ENCODE measurements at regions not wholly inside any gene's neighbourhood (a gene's known extent, or its start where the extent isn't known, plus 50 kb on each side); places are given as distances from the start of the nearest gene placed in this dataset.

GRCh38 chr6:128739112-128739511, 143.8 kb upstream of the LAMA2 start:
- DNase-seq (ENCODE audit: low read depth in 1 of 2, low spot score in 1 of 2) = no peak
- no peak overlapping the region for H3K27ac ChIP-seq (replicated peaks)
- H3K4me3 ChIP-seq (replicated peaks; ENCODE audit: insufficient read depth, low read length) = no peak overlapping the region
- no peaks in the 10 kb centered on the region for H3K27me3 ChIP-seq (ENCODE audit: insufficient read depth, poor library complexity, severe bottlenecking)
- TF ChIP-seq POLR2AphosphoS5 (IDR thresholded peaks at IDR 0.05; ENCODE audit: low read depth) = no peak
- no peak for TF ChIP-seq GABPA (IDR thresholded peaks at IDR 0.05; ENCODE audit: low read depth)

DNA sequence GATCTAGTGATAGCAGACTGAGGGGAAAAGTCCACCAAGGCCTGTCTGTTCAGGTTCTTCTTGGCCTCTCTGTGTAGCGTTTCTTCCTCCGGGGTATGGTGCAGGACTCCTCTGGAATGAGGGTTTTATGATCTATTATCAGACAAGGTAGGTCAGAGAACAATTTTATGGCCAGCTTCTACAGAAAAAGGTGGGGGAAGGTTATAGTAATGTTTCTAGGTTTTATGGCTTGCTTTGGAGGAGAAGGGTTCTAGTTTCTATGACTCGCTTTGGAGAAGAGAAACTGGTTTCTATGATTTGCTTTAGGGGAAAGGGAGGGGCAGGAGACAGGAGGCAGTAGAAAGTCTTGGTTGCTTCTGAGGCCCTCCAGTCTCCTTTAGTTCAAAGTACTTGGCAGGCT, 144.8 kb upstream of the LAMA2 start:
- TF ChIP-seq, protein P1, sequence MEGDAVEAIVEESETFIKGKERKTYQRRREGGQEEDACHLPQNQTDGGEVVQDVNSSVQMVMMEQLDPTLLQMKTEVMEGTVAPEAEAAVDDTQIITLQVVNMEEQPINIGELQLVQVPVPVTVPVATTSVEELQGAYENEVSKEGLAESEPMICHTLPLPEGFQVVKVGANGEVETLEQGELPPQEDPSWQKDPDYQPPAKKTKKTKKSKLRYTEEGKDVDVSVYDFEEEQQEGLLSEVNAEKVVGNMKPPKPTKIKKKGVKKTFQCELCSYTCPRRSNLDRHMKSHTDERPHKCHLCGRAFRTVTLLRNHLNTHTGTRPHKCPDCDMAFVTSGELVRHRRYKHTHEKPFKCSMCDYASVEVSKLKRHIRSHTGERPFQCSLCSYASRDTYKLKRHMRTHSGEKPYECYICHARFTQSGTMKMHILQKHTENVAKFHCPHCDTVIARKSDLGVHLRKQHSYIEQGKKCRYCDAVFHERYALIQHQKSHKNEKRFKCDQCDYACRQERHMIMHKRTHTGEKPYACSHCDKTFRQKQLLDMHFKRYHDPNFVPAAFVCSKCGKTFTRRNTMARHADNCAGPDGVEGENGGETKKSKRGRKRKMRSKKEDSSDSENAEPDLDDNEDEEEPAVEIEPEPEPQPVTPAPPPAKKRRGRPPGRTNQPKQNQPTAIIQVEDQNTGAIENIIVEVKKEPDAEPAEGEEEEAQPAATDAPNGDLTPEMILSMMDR (IDR thresholded peaks at IDR 0.05; ENCODE audit: insufficient read depth, low read length) = no peak
- TF ChIP-seq POLR2AphosphoS5 (IDR thresholded peaks at IDR 0.05; ENCODE audit: low read depth) = no peak
- no peak for TF ChIP-seq SPI1 (IDR thresholded peaks at IDR 0.05; ENCODE audit: borderline replicate concordance, low read depth)
- no peak for TF ChIP-seq GABPA (IDR thresholded peaks at IDR 0.05; ENCODE audit: low read depth)
- TF ChIP-seq, protein P2, sequence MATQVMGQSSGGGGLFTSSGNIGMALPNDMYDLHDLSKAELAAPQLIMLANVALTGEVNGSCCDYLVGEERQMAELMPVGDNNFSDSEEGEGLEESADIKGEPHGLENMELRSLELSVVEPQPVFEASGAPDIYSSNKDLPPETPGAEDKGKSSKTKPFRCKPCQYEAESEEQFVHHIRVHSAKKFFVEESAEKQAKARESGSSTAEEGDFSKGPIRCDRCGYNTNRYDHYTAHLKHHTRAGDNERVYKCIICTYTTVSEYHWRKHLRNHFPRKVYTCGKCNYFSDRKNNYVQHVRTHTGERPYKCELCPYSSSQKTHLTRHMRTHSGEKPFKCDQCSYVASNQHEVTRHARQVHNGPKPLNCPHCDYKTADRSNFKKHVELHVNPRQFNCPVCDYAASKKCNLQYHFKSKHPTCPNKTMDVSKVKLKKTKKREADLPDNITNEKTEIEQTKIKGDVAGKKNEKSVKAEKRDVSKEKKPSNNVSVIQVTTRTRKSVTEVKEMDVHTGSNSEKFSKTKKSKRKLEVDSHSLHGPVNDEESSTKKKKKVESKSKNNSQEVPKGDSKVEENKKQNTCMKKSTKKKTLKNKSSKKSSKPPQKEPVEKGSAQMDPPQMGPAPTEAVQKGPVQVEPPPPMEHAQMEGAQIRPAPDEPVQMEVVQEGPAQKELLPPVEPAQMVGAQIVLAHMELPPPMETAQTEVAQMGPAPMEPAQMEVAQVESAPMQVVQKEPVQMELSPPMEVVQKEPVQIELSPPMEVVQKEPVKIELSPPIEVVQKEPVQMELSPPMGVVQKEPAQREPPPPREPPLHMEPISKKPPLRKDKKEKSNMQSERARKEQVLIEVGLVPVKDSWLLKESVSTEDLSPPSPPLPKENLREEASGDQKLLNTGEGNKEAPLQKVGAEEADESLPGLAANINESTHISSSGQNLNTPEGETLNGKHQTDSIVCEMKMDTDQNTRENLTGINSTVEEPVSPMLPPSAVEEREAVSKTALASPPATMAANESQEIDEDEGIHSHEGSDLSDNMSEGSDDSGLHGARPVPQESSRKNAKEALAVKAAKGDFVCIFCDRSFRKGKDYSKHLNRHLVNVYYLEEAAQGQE (IDR thresholded peaks at IDR 0.05; ENCODE audit: insufficient replicate concordance, low read depth) = no peak
- DNase-seq (ENCODE audit: low read depth in 1 of 2, low spot score in 1 of 2) = no peak
- H3K27ac ChIP-seq (replicated peaks) = no peak overlapping the region
- H3K4me3 ChIP-seq (replicated peaks; ENCODE audit: insufficient read depth, low read length) = no peak overlapping the region
- no peaks in the 10 kb centered on the region for H3K27me3 ChIP-seq (ENCODE audit: insufficient read depth, poor library complexity, severe bottlenecking)

- DNase-seq (ENCODE audit: low read depth in 1 of 2, low spot score in 1 of 2) = no peak
- no peak overlapping the region for H3K27ac ChIP-seq (replicated peaks)
- TF ChIP-seq, protein P1 (IDR thresholded peaks at IDR 0.05; ENCODE audit: insufficient read depth, low read length) = no peak
- TF ChIP-seq SPI1 (IDR thresholded peaks at IDR 0.05; ENCODE audit: borderline replicate concordance, low read depth) (no peak), POLR2AphosphoS5 (IDR thresholded peaks at IDR 0.05; ENCODE audit: low read depth) (no peak), GABPA (IDR thresholded peaks at IDR 0.05; ENCODE audit: low read depth) (no peak)
- TF ChIP-seq, protein P2 (IDR thresholded peaks at IDR 0.05; ENCODE audit: insufficient replicate concordance, low read depth) = no peak
These were observed 146.2 kb upstream of the LAMA2 start for GRCh38 chr6:128736780-128737179.

DNA sequence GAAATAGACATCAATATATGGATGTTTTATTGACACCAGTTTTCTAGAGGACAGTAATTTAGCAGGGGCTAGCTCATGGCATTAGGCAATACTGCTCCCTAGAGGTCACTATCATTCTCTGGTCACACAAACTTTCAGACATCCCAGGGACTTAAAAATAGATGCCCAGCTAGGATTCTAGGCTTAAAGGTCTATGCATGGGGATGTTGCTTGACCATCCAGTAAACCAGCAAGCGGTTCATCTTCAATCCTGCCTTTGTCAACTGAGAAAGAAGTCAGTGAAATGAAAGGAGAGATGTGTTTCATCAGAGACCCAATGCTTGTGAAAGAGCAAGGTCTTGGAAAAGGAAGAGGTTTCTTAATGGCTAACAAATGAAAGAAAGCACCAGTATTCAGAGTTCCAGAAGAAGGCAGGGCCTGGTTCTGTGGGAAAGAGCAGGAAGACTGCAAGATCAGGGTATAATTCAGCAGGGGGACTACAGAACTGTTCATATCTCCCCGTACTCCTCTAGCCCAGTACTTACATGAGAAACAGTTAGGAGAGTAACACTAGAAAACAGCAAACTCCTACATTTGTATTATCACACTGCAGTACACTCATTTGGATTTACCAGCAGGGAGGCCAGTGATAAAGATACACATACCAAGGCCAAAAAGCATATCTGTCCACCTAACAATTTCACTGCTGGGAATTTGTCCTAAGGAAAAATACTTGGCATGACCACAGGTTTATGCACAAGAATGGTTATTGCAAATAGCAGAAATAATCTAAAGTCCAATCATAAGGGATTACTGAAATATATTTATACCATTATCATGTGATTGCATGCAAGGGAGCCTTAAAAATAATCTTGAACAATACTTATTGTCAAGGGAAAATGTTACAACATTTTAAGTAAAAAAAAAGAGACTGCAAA, 151.4 kb upstream of the LAMA2 start:
- Histone ChIP-seq H3K27me3 (ENCODE audit: insufficient read depth, poor library complexity, severe bottlenecking) (no peaks in the 10 kb centered on the region), H3K27ac (replicated peaks) (no peak overlapping the region), H3K4me3 (replicated peaks; ENCODE audit: insufficient read depth, low read length) (no peak overlapping the region)
- TF ChIP-seq, protein P2 (IDR thresholded peaks at IDR 0.05; ENCODE audit: insufficient replicate concordance, low read depth) = no peak
- no peak for TF ChIP-seq SPI1 (IDR thresholded peaks at IDR 0.05; ENCODE audit: borderline replicate concordance, low read depth)
- no peak for TF ChIP-seq POLR2AphosphoS5 (IDR thresholded peaks at IDR 0.05; ENCODE audit: low read depth)
- TF ChIP-seq, protein P1 (IDR thresholded peaks at IDR 0.05; ENCODE audit: insufficient read depth, low read length) = no peak
- no peak for TF ChIP-seq GABPA (IDR thresholded peaks at IDR 0.05; ENCODE audit: low read depth)
- DNase-seq (ENCODE audit: low read depth in 1 of 2, low spot score in 1 of 2) = no peak

More at GRCh38 chr6:128736780-128737179, 146.2 kb upstream of the LAMA2 start:
- H3K27me3 ChIP-seq (ENCODE audit: insufficient read depth, poor library complexity, severe bottlenecking) = no peaks in the 10 kb centered on the region
- no peak overlapping the region for H3K4me3 ChIP-seq (replicated peaks; ENCODE audit: insufficient read depth, low read length)
